BJ (cell line): ENCODE measurements at regions not wholly inside any gene's neighbourhood (a gene's known extent, or its start where the extent isn't known, plus 50 kb on each side); places are given as distances from the start of the nearest gene placed in this dataset.

Experiments used
- CTCF ChIA-PET: fragments of 350-600 bp; formaldehyde crosslinking; extraction: SDS; loops from one replicate; lab custom pipeline; 2021; ENCODE audit warnings: antibody characterized with exemption, inconsistent platforms; lab: Yijun Ruan, JAX
- POLR2A ChIA-PET: fragments of 300-600 bp; sonication (Branson Sonifier 250); formaldehyde crosslinking; extraction: SDS; loops from one replicate; lab custom pipeline; 2021; ENCODE audit warnings: antibody characterized with exemption; lab: Charles Lee
- DNase-seq: peaks from one replicate; pipeline ENCODE4 v3.0.0-alpha.2; 2011; ENCODE audit warnings: low read depth
- H3K27me3 ChIP-seq: 2 replicates; pipeline ENCODE4 v1.6.0; 2011; ENCODE audit warnings: low read length; ENCODE audit not compliant: control insufficient read depth, insufficient read depth
- H3K36me3 ChIP-seq: 2 replicates; pipeline ENCODE4 v1.5.1; 2011; ENCODE audit warnings: low read length; ENCODE audit not compliant: control insufficient read depth, insufficient read depth
- H3K4me3 ChIP-seq: 2 replicates; pipeline ENCODE4 v1.5.1; 2011; ENCODE audit warnings: low read depth, mild to moderate bottlenecking, control low read depth, low read length
- CTCF ChIP-seq: IDR thresholded peaks from 2 replicates; pipeline ENCODE4 v1.5.1; 2011; ENCODE audit warnings: low read depth, mild to moderate bottlenecking, control low read depth, inconsistent platforms, low read length, moderate library complexity; ENCODE audit not compliant: insufficient read depth

DNA sequence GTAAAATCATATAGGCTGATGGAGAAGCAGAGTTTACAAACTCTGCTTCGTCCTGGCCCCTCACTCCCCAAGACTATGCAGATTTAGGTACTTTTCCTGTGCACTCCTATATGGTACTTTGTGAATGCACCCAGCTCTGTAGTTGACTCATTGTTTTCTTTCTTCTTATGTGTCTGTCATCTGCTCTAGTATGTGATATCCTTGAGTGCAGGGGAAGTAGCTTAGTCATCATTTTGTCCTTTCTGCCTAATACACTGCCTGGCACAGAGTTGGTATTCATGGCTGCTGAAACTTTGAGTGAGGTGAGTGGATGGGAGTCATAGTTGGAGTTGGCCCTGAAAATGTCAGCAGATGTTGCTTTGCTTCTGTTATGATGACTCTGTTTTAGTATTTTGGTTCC lies 222.6 kb downstream of the RNF144B start:
- CTCF ChIA-PET = interaction anchor here (1.2 to 1.5 kb wide), 2 partner anchors 14 to 26 kb away, joined by 3 read pairs; no protein-coding TSS in a partner anchor
- no peak for DNase-seq
- no peaks in the 10 kb centered on the region for H3K27me3 ChIP-seq
- H3K4me3 ChIP-seq = no peak overlapping the region
- POLR2A ChIA-PET = no interaction called here
- H3K36me3 ChIP-seq = no peaks in the 10 kb centered on the region
- TF ChIP-seq CTCF = no peak

- POLR2A ChIA-PET = no interaction called here
- Histone ChIP-seq H3K36me3 (no peaks in the 10 kb centered on the region), H3K27me3 (no peaks in the 10 kb centered on the region), H3K4me3 (no peak overlapping the region)
- no peak for DNase-seq
- no peak for TF ChIP-seq CTCF
- CTCF ChIA-PET = no interaction called here
Observed at GRCh38 chr6:18613319-18613925, 226.3 kb downstream of the RNF144B start.

DNA sequence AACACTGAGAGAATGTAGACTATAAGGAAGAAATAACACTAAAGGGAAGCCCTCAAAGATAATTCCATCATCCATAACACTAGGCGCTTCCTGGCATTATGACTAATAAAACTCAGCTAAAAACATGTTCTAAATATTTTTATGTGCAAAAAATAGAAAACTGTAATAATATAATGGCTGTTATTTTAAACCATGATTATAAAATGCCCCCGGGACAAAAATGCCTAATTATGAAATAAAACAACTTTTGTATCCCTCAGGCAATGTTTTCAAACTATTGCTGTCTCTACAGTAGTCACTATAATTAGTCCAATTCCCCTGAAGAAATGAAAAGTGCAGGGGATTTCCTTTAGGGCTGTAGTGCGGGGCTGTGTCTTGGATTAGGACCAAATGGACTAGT lies 242.4 kb downstream of the RNF144B start:
- ChIA-PET POLR2A (no interaction called here), CTCF (no interaction called here)
- TF ChIP-seq CTCF = no peak
- no peak for DNase-seq
- no peak overlapping the region for H3K4me3 ChIP-seq
- no peaks in the 10 kb centered on the region for H3K36me3 ChIP-seq
- H3K27me3 ChIP-seq = no peaks in the 10 kb centered on the region

DNA sequence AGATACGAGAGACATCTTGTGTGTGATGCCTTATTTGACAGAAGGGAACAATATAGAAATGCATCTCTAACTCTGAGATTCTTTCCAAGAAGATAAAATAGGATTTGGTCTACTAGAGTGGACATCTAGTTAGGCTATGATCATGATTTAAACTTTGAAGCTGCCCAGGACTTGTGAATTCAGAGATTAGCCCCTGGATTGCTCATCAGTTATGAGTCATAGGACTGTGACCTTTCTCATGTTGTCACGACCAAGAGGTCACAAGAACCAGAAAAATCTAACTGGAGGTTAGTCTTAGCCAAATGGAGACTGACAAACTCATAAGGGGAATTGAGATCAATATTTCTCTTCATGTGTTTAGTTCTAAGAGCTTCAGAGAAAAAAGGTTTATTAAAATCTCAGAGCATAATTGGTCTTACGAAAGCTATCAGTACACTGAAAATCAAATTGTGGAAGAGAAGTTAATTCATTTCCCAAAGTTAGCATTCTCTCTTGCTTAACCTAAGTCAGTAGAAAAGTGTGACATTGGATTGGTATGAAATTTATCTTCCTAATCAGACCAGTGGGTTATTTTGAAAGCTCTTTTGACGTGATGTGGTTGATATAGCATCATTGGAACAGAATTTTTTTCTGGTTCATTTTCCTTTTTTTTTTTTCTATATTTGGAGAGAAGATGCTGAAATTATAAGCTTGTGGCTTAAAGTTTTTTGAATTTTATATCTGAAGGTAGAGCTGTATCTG lies 245.7 kb downstream of the RNF144B start:
- no peak for TF ChIP-seq CTCF
- H3K27me3 ChIP-seq = no peaks in the 10 kb centered on the region; the same call in 1 of the 2 replicates
- H3K36me3 ChIP-seq = no peaks in the 10 kb centered on the region
- ChIA-PET POLR2A (no interaction called here), CTCF (no interaction called here)
- no peak for DNase-seq
- no peak overlapping the region for H3K4me3 ChIP-seq

- no peak for DNase-seq
- Histone ChIP-seq H3K36me3 (no peaks in the 10 kb centered on the region), H3K27me3 (no peaks in the 10 kb centered on the region; the same call in 1 of the 2 replicates), H3K4me3 (no peak overlapping the region)
- CTCF ChIA-PET = no interaction called here
- no peak for TF ChIP-seq CTCF
- POLR2A ChIA-PET = no interaction called here
Observed at GRCh38 chr6:18634912-18635311, 247.8 kb downstream of the RNF144B start.
